Esophagus squamous epithelium (tissue), 4 donors: ENCODE measurements at regions not wholly inside any gene's neighbourhood (a gene's known extent, or its start where the extent isn't known, plus 50 kb on each side); places are given as distances from the start of the nearest gene placed in this dataset.

Source experiments
- POLR2A ChIP-seq, 4 donors: fragments of 450-650 bp; IDR thresholded peaks; one replicate each; pipeline ENCODE4 v1.6.1; 2017; ENCODE audit warnings: antibody characterized with exemption in 4 of 4, mild to moderate bottlenecking in 4 of 4, moderate library complexity in 3 of 4
- TF ChIP-seq, protein P1 (sequence below), 6 experiments: fragments of 450-650 bp in 4 of 6; fragments of 200-600 bp in 2 of 6; sonication (generic) in 2 of 6; IDR thresholded peaks; one replicate each; pipeline ENCODE4 v1.5.1; 2016 to 2019; ENCODE audit warnings: antibody characterized with exemption in 6 of 6, mild to moderate bottlenecking in 4 of 6, moderate library complexity in 4 of 6

GRCh38 chr11:28673691-28674432 lies 565.7 kb downstream of the METTL15 start:
- TF ChIP-seq, protein P1, sequence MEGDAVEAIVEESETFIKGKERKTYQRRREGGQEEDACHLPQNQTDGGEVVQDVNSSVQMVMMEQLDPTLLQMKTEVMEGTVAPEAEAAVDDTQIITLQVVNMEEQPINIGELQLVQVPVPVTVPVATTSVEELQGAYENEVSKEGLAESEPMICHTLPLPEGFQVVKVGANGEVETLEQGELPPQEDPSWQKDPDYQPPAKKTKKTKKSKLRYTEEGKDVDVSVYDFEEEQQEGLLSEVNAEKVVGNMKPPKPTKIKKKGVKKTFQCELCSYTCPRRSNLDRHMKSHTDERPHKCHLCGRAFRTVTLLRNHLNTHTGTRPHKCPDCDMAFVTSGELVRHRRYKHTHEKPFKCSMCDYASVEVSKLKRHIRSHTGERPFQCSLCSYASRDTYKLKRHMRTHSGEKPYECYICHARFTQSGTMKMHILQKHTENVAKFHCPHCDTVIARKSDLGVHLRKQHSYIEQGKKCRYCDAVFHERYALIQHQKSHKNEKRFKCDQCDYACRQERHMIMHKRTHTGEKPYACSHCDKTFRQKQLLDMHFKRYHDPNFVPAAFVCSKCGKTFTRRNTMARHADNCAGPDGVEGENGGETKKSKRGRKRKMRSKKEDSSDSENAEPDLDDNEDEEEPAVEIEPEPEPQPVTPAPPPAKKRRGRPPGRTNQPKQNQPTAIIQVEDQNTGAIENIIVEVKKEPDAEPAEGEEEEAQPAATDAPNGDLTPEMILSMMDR (IDR thresholded peaks at IDR 0.05), result no peak
- TF ChIP-seq POLR2A (IDR thresholded peaks at IDR 0.05), result no peak
